GM21825 (cell line): ENCODE measurements at regions not wholly inside any gene's neighbourhood (a gene's known extent, or its start where the extent isn't known, plus 50 kb on each side); places are given as distances from the start of the nearest gene placed in this dataset.
"Not testable (repeated sequence)": the region's sequence is repeated elsewhere in the genome, so short reads cannot be mapped to it uniquely, and the experiment has no call there.

ENCODE experiments used
- ATAC-seq: cut with Tn5 transposase; IDR thresholded peaks from one replicate; pipeline ENCODE4 v1.9.1; 2021; ENCODE audit warnings: mild to moderate bottlenecking, moderate library complexity; ENCODE audit not compliant: unreplicated experiment

- not testable (repeated sequence) for ATAC-seq
These were observed 83.9 kb upstream of the FRG2C start for GRCh38 chr3:75579981-75580782.

DNA sequence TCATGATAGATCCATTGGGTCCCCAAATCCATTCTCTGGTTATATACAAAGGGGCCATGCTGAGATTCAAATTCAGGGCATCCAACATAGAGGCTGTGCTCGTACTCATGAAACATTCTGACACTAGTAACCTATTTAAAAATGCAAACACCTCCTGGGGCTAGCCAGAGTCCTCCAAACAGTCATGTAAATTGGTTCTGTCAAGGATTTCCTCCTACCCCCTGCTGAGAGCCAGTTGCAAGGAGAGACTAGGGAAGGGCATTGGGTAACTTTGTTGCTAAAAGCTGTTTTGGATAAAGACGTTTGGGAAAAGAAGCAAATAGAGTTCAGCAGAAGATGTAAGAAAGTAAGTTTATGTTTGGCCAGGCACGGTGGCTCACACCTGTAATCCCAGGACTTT lies 81.6 kb upstream of the FRG2C start:
- not testable (repeated sequence) for ATAC-seq

DNA sequence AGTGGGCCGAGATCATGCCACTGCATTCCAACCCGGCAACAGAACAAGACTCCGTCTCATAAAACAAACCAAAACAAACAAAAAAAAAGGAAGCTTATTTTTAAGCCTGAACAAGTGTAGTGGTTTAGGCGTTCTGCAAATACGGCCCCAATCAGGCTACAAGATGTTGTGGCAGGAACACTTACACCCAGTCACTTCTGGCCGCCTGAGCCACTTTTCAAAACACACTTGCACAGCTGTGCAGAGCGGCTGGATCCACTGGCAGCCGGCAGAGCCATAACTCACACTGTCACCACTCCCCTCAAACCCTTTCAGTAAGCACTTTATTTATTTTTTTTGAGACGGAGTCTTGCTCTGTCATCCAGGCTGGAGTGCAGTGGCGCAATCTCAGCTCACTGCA lies 81.0 kb upstream of the FRG2C start:
- not testable (repeated sequence) for ATAC-seq

DNA sequence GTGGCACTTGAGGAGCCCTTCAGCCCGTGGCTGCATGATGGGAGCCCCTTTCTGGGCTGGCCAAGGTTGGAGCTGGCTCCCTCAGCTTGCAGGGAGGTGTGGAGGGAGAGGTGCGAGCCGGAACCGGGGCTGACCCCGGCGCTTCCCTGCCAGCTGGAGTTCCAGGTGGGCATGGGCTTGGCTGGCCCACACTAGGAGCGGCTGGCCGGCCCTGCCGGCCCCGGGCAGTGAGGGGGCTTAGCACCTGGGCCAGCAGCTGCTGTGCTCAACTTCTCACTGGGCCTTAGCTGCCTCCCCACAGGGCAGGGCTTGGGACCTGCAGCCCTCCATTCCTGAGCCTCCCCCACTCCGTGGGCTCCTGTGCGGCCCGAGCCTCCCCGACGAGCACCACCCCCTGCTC lies 76.4 kb upstream of the FRG2C start:
- not testable (repeated sequence) for ATAC-seq

- not testable (repeated sequence) for ATAC-seq
These were observed 73.7 kb upstream of the FRG2C start for GRCh38 chr3:75590382-75590781.

DNA sequence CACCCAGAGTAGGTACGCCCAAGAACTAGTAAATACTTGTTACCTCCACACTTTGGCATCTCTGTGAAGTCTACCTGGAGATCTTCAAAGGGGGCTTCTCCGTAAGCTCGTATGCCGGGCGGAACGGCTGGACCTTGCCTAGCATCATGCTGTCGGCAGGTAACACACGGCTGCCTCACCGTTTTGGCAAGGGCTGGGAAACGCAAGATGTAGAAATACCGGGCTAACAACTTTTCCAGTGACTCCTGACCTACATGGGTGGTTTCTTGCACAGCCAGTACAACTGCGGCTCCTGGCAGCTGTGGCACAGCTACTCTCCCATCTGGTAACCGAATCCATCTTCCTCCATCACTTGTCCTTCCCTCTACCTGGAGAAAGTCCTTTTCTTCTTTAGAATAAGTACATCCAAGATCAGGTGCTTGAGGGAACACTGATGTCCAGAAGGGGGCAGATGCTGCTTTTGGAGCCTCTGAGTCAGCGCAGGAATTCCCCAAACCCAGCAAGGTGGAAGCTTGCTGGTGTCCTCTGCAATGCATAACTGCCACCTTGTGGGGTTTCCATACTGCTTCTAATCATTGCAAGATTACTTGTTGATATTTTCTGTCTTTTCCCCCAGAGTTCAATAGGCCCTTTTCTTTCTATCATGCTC lies 59.7 kb upstream of the FRG2C start:
- ATAC-seq: not testable (repeated sequence)

GRCh38 chr3:75607996-75608395 lies 56.1 kb upstream of the FRG2C start:
- ATAC-seq: not testable (repeated sequence)

GRCh38 chr3:75609598-75609997 lies 54.5 kb upstream of the FRG2C start:
- not testable (repeated sequence) for ATAC-seq

DNA sequence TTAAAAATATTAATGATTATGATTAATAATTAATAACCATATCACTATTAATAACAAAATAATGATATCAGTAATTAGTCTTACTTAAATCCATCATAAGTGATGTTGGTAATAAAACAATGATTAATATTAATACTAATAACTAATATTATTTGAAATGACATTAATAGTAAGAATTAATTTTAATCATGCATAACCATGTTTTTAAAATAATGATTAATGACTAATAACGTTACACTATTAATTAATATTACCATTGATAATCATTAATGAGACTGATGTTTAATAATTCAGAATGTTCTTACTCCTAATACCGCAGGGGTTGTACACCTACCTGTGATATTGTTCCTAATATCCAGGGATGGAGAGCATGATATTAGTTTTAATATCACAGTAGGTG lies 53.4 kb upstream of the FRG2C start:
- ATAC-seq: no peak

- not testable (repeated sequence) for ATAC-seq
These were observed 52.2 kb upstream of the FRG2C start for GRCh38 chr3:75611724-75612460.
